Coronary artery (tissue), 2 donors: ENCODE measurements at regions not wholly inside any gene's neighbourhood (a gene's known extent, or its start where the extent isn't known, plus 50 kb on each side); places are given as distances from the start of the nearest gene placed in this dataset.

ENCODE experiments used
- DNase-seq: peaks from one replicate; pipeline ENCODE4 v3.0.0-alpha.2; 2017; ENCODE audit warnings: low spot score
- H3K27ac ChIP-seq, 2 donors: fragments of 200-600 bp; sonication (generic); one replicate each; pipeline ENCODE4 v1.5.1; 2016 to 2019
- H3K4me3 ChIP-seq: fragments of 200-600 bp; sonication (generic); 2 replicates; pipeline ENCODE4 v1.5.1; 2016; ENCODE audit warnings: mild to moderate bottlenecking, moderate library complexity
- TF ChIP-seq, protein P1 (sequence below): fragments of 200-600 bp; sonication (generic); IDR thresholded peaks from one replicate; pipeline ENCODE4 v1.5.1; 2019; ENCODE audit warnings: antibody characterized with exemption

DNA sequence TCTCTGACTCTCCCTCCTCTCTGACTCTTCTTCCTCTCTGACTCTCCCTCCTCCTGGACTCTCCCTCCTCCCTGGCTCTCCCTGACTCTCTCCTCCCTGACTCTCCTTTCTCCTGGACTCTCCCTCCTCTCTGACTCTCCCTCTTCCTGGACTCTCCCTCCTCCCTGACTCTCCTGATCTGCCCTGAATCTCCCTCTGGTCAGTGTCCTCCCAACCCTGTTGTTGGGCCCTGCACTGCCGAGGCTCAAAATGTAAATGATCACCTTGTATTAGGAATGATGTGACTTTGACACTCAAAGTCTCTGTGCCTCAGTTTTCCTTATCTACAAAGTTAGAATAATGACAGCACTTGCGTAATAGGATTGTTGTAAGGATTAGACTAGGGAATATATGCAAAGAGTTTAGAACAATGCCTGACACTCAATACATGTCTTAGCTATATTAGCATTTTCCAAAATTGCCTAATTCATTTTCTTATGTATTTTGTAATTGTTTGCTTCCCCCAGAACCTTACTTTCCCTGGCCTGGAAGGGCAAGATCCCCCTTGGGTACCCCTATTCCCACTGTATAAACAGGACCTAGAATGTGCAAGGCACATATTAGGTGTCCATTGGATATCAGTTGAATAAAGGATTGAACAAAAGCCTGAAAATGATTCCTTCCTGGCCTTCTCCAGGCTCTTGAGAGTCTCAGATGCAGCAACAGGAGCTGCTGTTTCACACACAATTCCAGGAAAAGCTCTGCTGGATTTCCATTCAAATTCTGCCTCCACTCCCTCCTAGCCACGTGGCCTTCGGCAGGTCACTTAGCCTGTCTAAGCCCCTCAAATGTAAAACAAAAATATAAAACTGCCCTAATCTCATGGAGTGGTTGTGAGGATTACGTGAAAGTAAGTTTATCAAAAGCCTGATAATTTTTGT is 170.1 kb downstream of the INHBB start:
- H3K4me3 ChIP-seq = no peak overlapping the region
- no peak for DNase-seq
- TF ChIP-seq, protein P1, sequence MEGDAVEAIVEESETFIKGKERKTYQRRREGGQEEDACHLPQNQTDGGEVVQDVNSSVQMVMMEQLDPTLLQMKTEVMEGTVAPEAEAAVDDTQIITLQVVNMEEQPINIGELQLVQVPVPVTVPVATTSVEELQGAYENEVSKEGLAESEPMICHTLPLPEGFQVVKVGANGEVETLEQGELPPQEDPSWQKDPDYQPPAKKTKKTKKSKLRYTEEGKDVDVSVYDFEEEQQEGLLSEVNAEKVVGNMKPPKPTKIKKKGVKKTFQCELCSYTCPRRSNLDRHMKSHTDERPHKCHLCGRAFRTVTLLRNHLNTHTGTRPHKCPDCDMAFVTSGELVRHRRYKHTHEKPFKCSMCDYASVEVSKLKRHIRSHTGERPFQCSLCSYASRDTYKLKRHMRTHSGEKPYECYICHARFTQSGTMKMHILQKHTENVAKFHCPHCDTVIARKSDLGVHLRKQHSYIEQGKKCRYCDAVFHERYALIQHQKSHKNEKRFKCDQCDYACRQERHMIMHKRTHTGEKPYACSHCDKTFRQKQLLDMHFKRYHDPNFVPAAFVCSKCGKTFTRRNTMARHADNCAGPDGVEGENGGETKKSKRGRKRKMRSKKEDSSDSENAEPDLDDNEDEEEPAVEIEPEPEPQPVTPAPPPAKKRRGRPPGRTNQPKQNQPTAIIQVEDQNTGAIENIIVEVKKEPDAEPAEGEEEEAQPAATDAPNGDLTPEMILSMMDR = no peak
- no peak overlapping the region for H3K27ac ChIP-seq

DNA sequence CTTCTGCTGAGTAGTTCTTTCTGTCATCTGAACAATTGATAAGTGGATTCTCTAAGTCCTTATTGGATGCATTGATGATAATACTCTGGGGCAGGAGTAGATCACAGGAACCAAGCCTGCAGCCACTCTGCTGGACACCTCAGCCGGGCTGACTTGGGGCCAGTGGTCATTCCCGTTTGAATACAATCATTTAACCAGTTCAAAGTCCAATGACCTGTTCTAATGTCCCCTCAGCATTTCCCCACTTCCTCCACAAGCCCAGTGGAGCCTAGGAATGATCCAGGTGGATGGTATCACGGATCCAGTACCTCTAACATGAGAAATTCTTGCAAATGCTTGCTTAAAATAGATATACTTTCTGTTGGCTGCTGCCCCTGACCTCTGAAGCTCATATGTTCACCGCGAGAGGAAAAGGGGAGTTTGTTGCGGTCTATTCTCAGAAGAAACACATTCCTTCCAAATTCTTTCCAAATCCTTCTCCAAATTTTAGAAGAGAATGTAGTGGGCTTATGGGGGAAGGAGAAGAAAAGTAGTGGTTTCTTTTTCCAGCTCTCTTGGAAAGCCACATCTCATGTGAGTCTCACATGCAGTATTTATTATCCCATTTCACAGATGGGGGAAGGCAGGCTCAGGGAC is 170.9 kb downstream of the INHBB start:
- Histone ChIP-seq H3K4me3 (peak overlapping the region; percentile 1), H3K27ac (no peak overlapping the region)
- DNase-seq = no peak
- TF ChIP-seq, protein P1 = no peak

DNA sequence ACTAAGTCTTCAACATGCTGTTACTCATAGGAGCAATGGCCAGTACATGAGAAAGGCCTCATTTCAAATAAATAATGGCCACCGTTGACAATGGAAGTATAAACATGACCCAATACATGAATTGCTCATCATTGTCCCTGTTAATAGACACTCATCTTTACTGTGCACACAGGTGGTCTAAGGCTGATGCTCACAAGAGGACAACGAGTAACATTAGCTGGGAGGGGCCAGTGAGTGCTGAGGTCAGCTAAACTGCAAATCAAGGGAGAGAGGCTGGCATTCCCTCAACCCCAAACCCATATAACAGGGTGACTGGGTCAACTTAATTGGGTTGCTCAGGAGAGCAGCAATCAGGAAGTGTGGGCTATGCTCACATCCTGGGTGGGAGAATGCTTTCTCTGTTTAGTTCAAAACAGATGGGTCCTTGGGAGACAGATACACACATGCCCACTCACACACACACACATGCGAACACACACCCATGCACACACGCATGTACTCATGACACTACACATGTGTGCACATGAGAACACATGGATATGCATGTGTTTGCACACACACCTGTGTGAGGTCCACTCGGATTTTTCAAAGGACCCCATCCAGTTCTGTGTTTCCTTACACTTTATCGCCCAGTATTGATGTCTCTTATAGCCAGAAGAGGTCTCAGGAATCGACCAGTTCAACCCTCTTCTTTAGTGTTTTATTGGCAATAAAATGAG is 172.0 kb downstream of the INHBB start:
- no peak for DNase-seq
- no peak overlapping the region for H3K27ac ChIP-seq
- H3K4me3 ChIP-seq = no peak overlapping the region
- TF ChIP-seq, protein P1 = no peak

GRCh38 chr2:120518819-120519218 is 172.9 kb downstream of the INHBB start:
- DNase-seq = no peak
- Histone ChIP-seq H3K4me3 (no peak overlapping the region), H3K27ac (no peak overlapping the region)
- TF ChIP-seq, protein P1 = no peak

DNA sequence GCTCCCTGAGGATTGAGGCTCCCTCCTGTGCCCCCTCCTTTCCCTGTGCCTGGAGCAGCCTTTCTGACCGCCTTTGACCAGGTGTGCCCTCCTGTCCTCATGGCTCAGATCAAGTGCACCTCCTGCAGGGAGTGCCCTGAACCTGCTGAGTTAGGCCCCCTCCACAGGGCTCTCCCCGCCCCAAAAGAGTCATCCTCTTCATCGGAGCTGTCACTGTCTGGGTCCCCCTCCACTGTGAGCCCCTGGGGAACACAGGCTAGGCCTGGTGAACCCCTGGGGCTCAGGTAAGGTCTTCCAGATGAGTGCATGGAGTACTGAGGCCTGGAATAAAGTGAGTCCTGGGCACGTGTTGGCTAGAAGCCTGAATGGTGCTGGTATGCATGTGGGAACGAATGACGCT is 173.5 kb downstream of the INHBB start:
- Histone ChIP-seq H3K27ac (no peak overlapping the region), H3K4me3 (no peak overlapping the region)
- TF ChIP-seq, protein P1 = no peak
- DNase-seq = no peak

DNA sequence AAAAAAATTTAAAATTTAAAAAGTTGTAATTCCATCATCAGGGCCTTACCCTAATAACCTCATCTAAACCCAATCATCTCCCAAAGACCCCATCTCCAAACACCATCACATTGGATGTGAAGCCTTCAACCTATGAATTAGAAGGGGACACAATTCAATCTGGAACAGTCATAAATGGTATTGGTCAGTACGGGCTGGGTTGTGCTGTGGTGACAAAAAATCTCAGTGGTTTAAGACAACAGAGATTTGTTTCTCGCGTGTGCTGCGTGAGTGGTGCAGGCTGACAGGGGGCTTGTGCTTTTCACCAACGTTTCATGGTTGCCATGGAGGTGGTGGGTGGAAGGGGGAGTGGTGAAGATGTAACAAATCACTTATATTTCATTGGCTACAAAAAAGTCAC is 174.5 kb downstream of the INHBB start:
- DNase-seq = no peak
- Histone ChIP-seq H3K27ac (no peak overlapping the region), H3K4me3 (no peak overlapping the region)

More for the DNA sequence above, 174.5 kb downstream of the INHBB start:
- TF ChIP-seq, protein P1 = no peak
